CD14-positive monocyte (primary cell): ENCODE measurements at regions not wholly inside any gene's neighbourhood (a gene's known extent, or its start where the extent isn't known, plus 50 kb on each side); places are given as distances from the start of the nearest gene placed in this dataset.

Source experiments
- DNase-seq, 3 donors: peaks; one replicate each; pipeline ENCODE4 v3.0.0-alpha.2; 2011 to 2022
- H2AFZ ChIP-seq: 2 replicates; pipeline ENCODE4 v1.6.0; 2012; ENCODE audit warnings: mild to moderate bottlenecking, low read depth, low read length, inconsistent platforms; ENCODE audit not compliant: insufficient read depth, poor library complexity, severe bottlenecking
- H3K27ac ChIP-seq, 2 donors: 1 replicate in 1 of 2; 2 replicates in 1 of 2; pipeline ENCODE4 v1.5.1; 2012 to 2013; ENCODE audit warnings: low read length in 2 of 2, control low read depth in 1 of 2, inconsistent platforms in 1 of 2, low read depth in 1 of 2, mild to moderate bottlenecking in 1 of 2
- H3K27me3 ChIP-seq, 2 donors: one replicate each; pipeline versions ENCODE4 v1.6.0 to v1.6.1; 2011 to 2013; ENCODE audit warnings: low read length in 2 of 2; ENCODE audit not compliant: control insufficient read depth in 2 of 2, insufficient read depth in 2 of 2
- H3K36me3 ChIP-seq, 2 donors: replicated peaks in 1 of 2; 1 replicate in 1 of 2; 2 replicates in 1 of 2; pipeline versions ENCODE4 v1.5.1 to v1.6.1; 2012 to 2013; ENCODE audit warnings: low read length in 2 of 2, control low read depth in 1 of 2, inconsistent platforms in 1 of 2, mild to moderate bottlenecking in 1 of 2; ENCODE audit not compliant: insufficient read depth in 2 of 2, control insufficient read depth in 1 of 2
- H3K4me1 ChIP-seq, 2 donors: 1 replicate in 1 of 2; 2 replicates in 1 of 2; pipeline versions ENCODE4 v1.5.1 to v1.6.1; 2012 to 2013; ENCODE audit warnings: low read length in 2 of 2, control low read depth in 1 of 2, inconsistent platforms in 1 of 2, mild to moderate bottlenecking in 1 of 2, moderate library complexity in 1 of 2; ENCODE audit not compliant: insufficient read depth in 2 of 2, control insufficient read depth in 1 of 2
- H3K4me2 ChIP-seq: replicated peaks from 2 replicates; pipeline ENCODE3; 2012; ENCODE audit warnings: low read length, moderate library complexity, mild to moderate bottlenecking; ENCODE audit not compliant: poor library complexity, severe bottlenecking; ENCODE audit errors: extremely low read depth
- H3K4me3 ChIP-seq, 3 experiments: fragments of 200-600 bp in 1 of 3; sonication (generic) in 1 of 3; replicated peaks in 1 of 3; 1 replicate in 2 of 3; 2 replicates in 1 of 3; pipeline ENCODE4 v1.5.1; 2011 to 2013; ENCODE audit warnings: low read length in 3 of 3, mild to moderate bottlenecking in 3 of 3, control low read depth in 2 of 3, low read depth in 2 of 3, inconsistent platforms in 1 of 3, moderate library complexity in 1 of 3
- H3K79me2 ChIP-seq: 2 replicates; pipeline ENCODE4 v1.6.0; 2012; ENCODE audit warnings: mild to moderate bottlenecking, control low read depth, inconsistent platforms, low read length, moderate library complexity; ENCODE audit not compliant: insufficient read depth
- H3K9ac ChIP-seq: 2 replicates; pipeline ENCODE4 v1.6.0; 2017; ENCODE audit warnings: low read length, mild to moderate bottlenecking; ENCODE audit not compliant: insufficient read depth, poor library complexity, severe bottlenecking
- H3K9me3 ChIP-seq, 2 donors: replicated peaks in 1 of 2; 1 replicate in 1 of 2; 2 replicates in 1 of 2; pipeline versions ENCODE4 v1.5.1 to v1.6.1; 2012 to 2013; ENCODE audit warnings: low read length in 2 of 2, control low read depth in 1 of 2; ENCODE audit not compliant: control insufficient read depth in 1 of 2, insufficient read depth in 1 of 2
- H4K20me1 ChIP-seq: 2 replicates; pipeline ENCODE4 v1.6.0; 2012; ENCODE audit warnings: mild to moderate bottlenecking, low read length, control low read depth, moderate library complexity; ENCODE audit not compliant: insufficient read depth
- H3K27ac Mint-ChIP-seq, 7 donors: one replicate each; pipeline ENCODE4 v1.8.0; 2020; ENCODE audit warnings: mild to moderate bottlenecking in 7 of 7, mixed read lengths in 7 of 7, moderate library complexity in 6 of 7, inconsistent platforms in 2 of 7
- H3K27me3 Mint-ChIP-seq, 3 donors: one replicate each; pipeline ENCODE4 v1.8.0; 2021 to 2022; ENCODE audit warnings: low read depth in 3 of 3, mild to moderate bottlenecking in 3 of 3, mixed read lengths in 3 of 3, moderate library complexity in 3 of 3, inconsistent platforms in 1 of 3
- H3K36me3 Mint-ChIP-seq, 2 donors: one replicate each; pipeline ENCODE4 v1.8.0; 2020; ENCODE audit warnings: mixed read lengths in 2 of 2, inconsistent platforms in 1 of 2, mild to moderate bottlenecking in 1 of 2
- H3K4me1 Mint-ChIP-seq: one replicate; pipeline ENCODE4 v1.8.0; 2020; ENCODE audit warnings: mild to moderate bottlenecking, mixed read lengths
- H3K4me3 Mint-ChIP-seq, 2 donors: one replicate each; pipeline ENCODE4 v1.8.0; 2020; ENCODE audit warnings: mild to moderate bottlenecking in 2 of 2, mixed read lengths in 2 of 2, moderate library complexity in 1 of 2
- H3K9me3 Mint-ChIP-seq, 7 donors: one replicate each; pipeline ENCODE4 v1.8.0; 2020 to 2022; ENCODE audit warnings: mixed read lengths in 7 of 7, mild to moderate bottlenecking in 6 of 7, moderate library complexity in 6 of 7, inconsistent platforms in 2 of 7
- WGBS: methylation state at CpG from one replicate; pipeline ENCODE4 v1.1.5; 2013; ENCODE audit warnings: missing lambda C conversion rate; ENCODE audit not compliant: insufficient coverage; 5-methylcytosine and 5-hydroxymethylcytosine counted together
- intact Hi-C, 2 donors: fragments of 100-400 bp; cut with micrococcal nuclease; formaldehyde crosslinking; loops; one replicate each; pipeline versions ENCODE4 v1.15.0 to v1.15.1; 2023
- TF ChIP-seq, protein P1 (sequence below): fragments of 200-600 bp; IDR thresholded peaks from one replicate; pipeline ENCODE4 v1.8.0; 2022; ENCODE audit warnings: antibody characterized with exemption, mild to moderate bottlenecking

GRCh38 chr13:64627654-64628053 lies 2602.5 kb downstream of the PCDH9 start:
- intact Hi-C loops = no loop called here
- Mint-ChIP-seq H3K4me3 (no peak overlapping the region), H3K27me3 (no peaks in the 10 kb centered on the region), H3K4me1 (no peaks in the 10 kb centered on the region), H3K36me3 (no peaks in the 10 kb centered on the region), H3K27ac (no peak overlapping the region), H3K9me3 (peaks cover 0 to 4% (median 0%) of the 10 kb centered on the region in 7 donors)
- Histone ChIP-seq H3K27me3 (no peaks in the 10 kb centered on the region), H3K4me3 (no peak overlapping the region), H2AFZ (no peak overlapping the region), H3K27ac (no peak overlapping the region), H3K79me2 (no peaks in the 10 kb centered on the region), H3K4me2 (no peak overlapping the region), H4K20me1 (no peaks in the 10 kb centered on the region), H3K36me3 (no peaks in the 10 kb centered on the region), H3K9me3 (no peaks in the 10 kb centered on the region), H3K4me1 (no peaks in the 10 kb centered on the region), H3K9ac (no peak overlapping the region)
- TF ChIP-seq, protein P1, sequence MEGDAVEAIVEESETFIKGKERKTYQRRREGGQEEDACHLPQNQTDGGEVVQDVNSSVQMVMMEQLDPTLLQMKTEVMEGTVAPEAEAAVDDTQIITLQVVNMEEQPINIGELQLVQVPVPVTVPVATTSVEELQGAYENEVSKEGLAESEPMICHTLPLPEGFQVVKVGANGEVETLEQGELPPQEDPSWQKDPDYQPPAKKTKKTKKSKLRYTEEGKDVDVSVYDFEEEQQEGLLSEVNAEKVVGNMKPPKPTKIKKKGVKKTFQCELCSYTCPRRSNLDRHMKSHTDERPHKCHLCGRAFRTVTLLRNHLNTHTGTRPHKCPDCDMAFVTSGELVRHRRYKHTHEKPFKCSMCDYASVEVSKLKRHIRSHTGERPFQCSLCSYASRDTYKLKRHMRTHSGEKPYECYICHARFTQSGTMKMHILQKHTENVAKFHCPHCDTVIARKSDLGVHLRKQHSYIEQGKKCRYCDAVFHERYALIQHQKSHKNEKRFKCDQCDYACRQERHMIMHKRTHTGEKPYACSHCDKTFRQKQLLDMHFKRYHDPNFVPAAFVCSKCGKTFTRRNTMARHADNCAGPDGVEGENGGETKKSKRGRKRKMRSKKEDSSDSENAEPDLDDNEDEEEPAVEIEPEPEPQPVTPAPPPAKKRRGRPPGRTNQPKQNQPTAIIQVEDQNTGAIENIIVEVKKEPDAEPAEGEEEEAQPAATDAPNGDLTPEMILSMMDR = no peak
- DNase-seq = no peak
- 100% methylated on average over 1 of the region's 1 CpG for WGBS

DNA sequence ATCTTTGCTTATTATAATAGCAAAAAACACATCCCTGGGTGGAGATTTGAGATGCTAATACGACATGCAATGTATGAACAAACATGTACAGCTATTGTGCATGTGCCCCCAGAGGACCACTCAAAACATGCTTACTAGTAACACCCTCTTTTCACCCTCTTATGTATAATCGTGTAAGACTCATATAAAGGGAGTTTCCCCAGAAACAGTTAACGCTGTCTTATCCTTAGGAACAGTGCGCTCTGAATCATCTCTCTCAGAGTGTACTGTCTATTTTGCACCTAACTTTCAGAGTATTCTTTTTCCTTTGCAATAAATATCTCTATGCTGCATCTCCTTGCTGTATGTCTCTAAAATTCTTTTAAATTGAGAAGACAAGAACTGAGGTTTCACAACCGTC lies 2604.0 kb downstream of the PCDH9 start:
- Mint-ChIP-seq H3K27ac (no peak overlapping the region), H3K27me3 (no peaks in the 10 kb centered on the region), H3K9me3 (peaks cover 0 to 5% (median 0%) of the 10 kb centered on the region in 7 donors), H3K4me3 (no peak overlapping the region), H3K4me1 (no peaks in the 10 kb centered on the region), H3K36me3 (no peaks in the 10 kb centered on the region)
- H3K79me2 ChIP-seq = no peaks in the 10 kb centered on the region
- DNase-seq = no peak
- H4K20me1 ChIP-seq = no peaks in the 10 kb centered on the region
- no peak overlapping the region for H3K4me2 ChIP-seq
- WGBS = no CpG with 5 or more reads among the region's 5 CpGs
- TF ChIP-seq, protein P1 = no peak
- H3K27me3 ChIP-seq = no peaks in the 10 kb centered on the region
- no peaks in the 10 kb centered on the region for H3K9me3 ChIP-seq
- no peaks in the 10 kb centered on the region for H3K36me3 ChIP-seq
- no peaks in the 10 kb centered on the region for H3K4me1 ChIP-seq
- H3K4me3 ChIP-seq = no peak overlapping the region
- intact Hi-C loops = no loop called here
- H3K9ac ChIP-seq = no peak overlapping the region
- no peak overlapping the region for H3K27ac ChIP-seq
- no peak overlapping the region for H2AFZ ChIP-seq
